ENCODE measurements at regions not wholly inside any gene's neighbourhood (a gene's known extent, or its start where the extent isn't known, plus 50 kb on each side); places are given as distances from the start of the nearest gene placed in this dataset.

GRCh38 chr6:138610816-138611215 lies 111.5 kb upstream of the NHSL1 start:
- peaks cover 5% of the 10 kb centered on the region for H3K4me1 Mint-ChIP-seq
- no peak overlapping the region for H3K4me3 Mint-ChIP-seq
- no peak for TF ChIP-seq CTCF (IDR thresholded peaks at IDR 0.05)
- H3K27me3 Mint-ChIP-seq (ENCODE audit: low read depth, poor library complexity) = no peaks in the 10 kb centered on the region
- peaks cover 5% of the 10 kb centered on the region for H3K36me3 Mint-ChIP-seq (ENCODE audit: low read depth)
- H3K27ac Mint-ChIP-seq = no peak overlapping the region
- H3K9me3 Mint-ChIP-seq = peaks cover 6% of the 10 kb centered on the region
- DNase-seq = no peak

DNA sequence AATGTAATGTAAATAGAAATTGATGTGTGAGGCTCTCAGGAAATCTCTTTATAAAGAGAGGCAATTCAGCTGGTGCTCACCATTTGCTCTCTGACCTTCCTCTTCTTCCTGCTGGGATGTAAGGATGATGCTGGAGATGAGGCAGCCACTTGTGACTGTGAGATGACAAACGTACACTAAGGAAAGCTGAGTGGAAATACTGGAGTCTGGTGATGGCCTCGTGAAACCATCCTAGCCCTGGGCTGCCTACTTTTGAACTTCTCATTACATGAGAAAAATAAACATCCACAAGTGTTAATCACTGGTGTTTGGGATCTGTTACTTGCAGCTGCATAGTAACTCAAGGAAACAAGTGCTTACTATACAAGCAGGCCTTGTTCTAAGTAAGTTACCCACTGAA lies 114.9 kb upstream of the NHSL1 start:
- H3K36me3 Mint-ChIP-seq (ENCODE audit: low read depth) = peaks cover 5% of the 10 kb centered on the region
- H3K27me3 Mint-ChIP-seq (ENCODE audit: low read depth, poor library complexity) = no peaks in the 10 kb centered on the region
- H3K4me3 Mint-ChIP-seq = no peak overlapping the region
- TF ChIP-seq CTCF (IDR thresholded peaks at IDR 0.05) = no peak
- H3K4me1 Mint-ChIP-seq = peaks cover 12% of the 10 kb centered on the region
- DNase-seq = no peak
- no peak overlapping the region for H3K27ac Mint-ChIP-seq
- peaks cover 6% of the 10 kb centered on the region for H3K9me3 Mint-ChIP-seq

DNA sequence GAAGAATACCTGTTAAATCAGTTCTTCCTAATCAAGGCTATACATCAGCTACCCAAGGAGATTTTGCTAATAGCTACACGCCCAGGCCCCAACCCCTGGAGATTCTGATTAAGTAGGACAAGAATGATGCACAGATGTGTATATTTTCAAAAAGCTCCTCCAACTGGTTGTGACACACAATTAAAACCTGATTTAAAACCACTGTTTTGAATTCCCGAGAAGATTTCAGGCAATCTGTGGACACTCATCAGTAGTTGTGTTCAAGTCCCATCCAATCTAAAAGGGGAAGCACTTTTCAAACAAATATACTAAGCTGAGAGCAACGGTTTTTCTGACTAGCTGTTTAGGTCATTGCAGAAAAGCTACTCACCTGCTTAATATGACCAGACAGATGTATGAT lies 118.9 kb upstream of the NHSL1 start:
- no peak for DNase-seq
- Mint-ChIP-seq H3K27ac (no peak overlapping the region), H3K36me3 (ENCODE audit: low read depth) (peaks cover 5% of the 10 kb centered on the region), H3K27me3 (ENCODE audit: low read depth, poor library complexity) (no peaks in the 10 kb centered on the region), H3K4me1 (peaks cover 12% of the 10 kb centered on the region), H3K9me3 (peaks cover 6% of the 10 kb centered on the region), H3K4me3 (no peak overlapping the region)
- no peak for TF ChIP-seq CTCF (IDR thresholded peaks at IDR 0.05)

- Mint-ChIP-seq H3K36me3 (ENCODE audit: low read depth) (no peaks in the 10 kb centered on the region), H3K4me1 (peaks cover 12% of the 10 kb centered on the region)
These were observed 121.3 kb upstream of the NHSL1 start for GRCh38 chr6:138620630-138621029.

GRCh38 chr6:138622967-138623366 lies 123.7 kb upstream of the NHSL1 start:
- no peaks in the 10 kb centered on the region for H3K9me3 Mint-ChIP-seq

More at GRCh38 chr6:138620630-138621029, 121.3 kb upstream of the NHSL1 start:
- TF ChIP-seq CTCF (IDR thresholded peaks at IDR 0.05) = no peak
- no peak for DNase-seq
- Mint-ChIP-seq H3K9me3 (no peaks in the 10 kb centered on the region), H3K27ac (no peak overlapping the region), H3K4me3 (no peak overlapping the region), H3K27me3 (ENCODE audit: low read depth, poor library complexity) (no peaks in the 10 kb centered on the region)

More at GRCh38 chr6:138622967-138623366, 123.7 kb upstream of the NHSL1 start:
- no peak for TF ChIP-seq CTCF (IDR thresholded peaks at IDR 0.05)
- H3K27ac Mint-ChIP-seq = peak overlapping the region; percentile 19
- no peaks in the 10 kb centered on the region for H3K36me3 Mint-ChIP-seq (ENCODE audit: low read depth)
- no peak for DNase-seq
- H3K4me1 Mint-ChIP-seq = no peaks in the 10 kb centered on the region
- H3K4me3 Mint-ChIP-seq = no peak overlapping the region
- no peaks in the 10 kb centered on the region for H3K27me3 Mint-ChIP-seq (ENCODE audit: low read depth, poor library complexity)
